ENCODE measurements at regions not wholly inside any gene's neighbourhood (a gene's known extent, or its start where the extent isn't known, plus 50 kb on each side); places are given as distances from the start of the nearest gene placed in this dataset.

- TF ChIP-seq EP300 (IDR thresholded peaks at IDR 0.05) (no peak), CTCF (IDR thresholded peaks at IDR 0.05) (no peak), POLR2A (IDR thresholded peaks at IDR 0.05; ENCODE audit: low read depth) (no peak), POLR2AphosphoS5 (IDR thresholded peaks at IDR 0.05) (no peak)
- 93% methylated on average over 1 of the region's 1 CpG for WGBS
- peaks cover 0 to 18% (median 5%) of the 10 kb centered on the region in 4 donors for H3K9me3 ChIP-seq
- intact Hi-C loops (cut with DNase I), result no loop called here
- no peaks in the 10 kb centered on the region for H3K27me3 ChIP-seq
- no peaks in the 10 kb centered on the region for H3K36me3 ChIP-seq
- H3K4me3 ChIP-seq, result no peak overlapping the region
- DNase-seq (ENCODE audit: extremely low spot score), result no peak
- no peak overlapping the region for H3K27ac ChIP-seq (replicated peaks in 1 of 4)
- H3K4me1 ChIP-seq, result no peaks in the 10 kb centered on the region
Observed at GRCh38 chr13:55869648-55870047, 1271.1 kb upstream of the PRR20A start.

- DNase-seq (ENCODE audit: extremely low spot score), result no peak
- Histone ChIP-seq H3K4me1 (no peaks in the 10 kb centered on the region), H3K27me3 (no peaks in the 10 kb centered on the region), H3K36me3 (no peaks in the 10 kb centered on the region), H3K9me3 (no peaks in the 10 kb centered on the region), H3K4me3 (no peak overlapping the region), H3K27ac (replicated peaks in 1 of 4) (no peak overlapping the region)
- no peak for TF ChIP-seq POLR2AphosphoS5 (IDR thresholded peaks at IDR 0.05)
- TF ChIP-seq CTCF (IDR thresholded peaks at IDR 0.05), result no peak
- no peak for TF ChIP-seq EP300 (IDR thresholded peaks at IDR 0.05)
- no peak for TF ChIP-seq POLR2A (IDR thresholded peaks at IDR 0.05; ENCODE audit: low read depth)
- intact Hi-C loops (cut with DNase I), result no loop called here
- 85% methylated on average over 1 of the region's 1 CpG for WGBS
Observed at GRCh38 chr13:55887561-55887960, 1253.2 kb upstream of the PRR20A start.

GRCh38 chr13:55893540-55893939 lies 1247.2 kb upstream of the PRR20A start:
- no peak overlapping the region for H3K27ac ChIP-seq (replicated peaks in 1 of 4)
- no peaks in the 10 kb centered on the region for H3K36me3 ChIP-seq
- no peak for TF ChIP-seq POLR2A (IDR thresholded peaks at IDR 0.05; ENCODE audit: low read depth)
- TF ChIP-seq POLR2AphosphoS5 (IDR thresholded peaks at IDR 0.05), result no peak
- no peak for TF ChIP-seq EP300 (IDR thresholded peaks at IDR 0.05)
- TF ChIP-seq CTCF (IDR thresholded peaks at IDR 0.05), result no peak
- H3K27me3 ChIP-seq, result no peaks in the 10 kb centered on the region
- intact Hi-C loops (cut with DNase I), result no loop called here
- no peak for DNase-seq (ENCODE audit: extremely low spot score)
- WGBS, result 63% methylated on average over 3 of the region's 3 CpGs
- H3K4me3 ChIP-seq, result no peak overlapping the region
- no peaks in the 10 kb centered on the region for H3K9me3 ChIP-seq
- H3K4me1 ChIP-seq, result no peaks in the 10 kb centered on the region

GRCh38 chr13:55937180-55937579 lies 1203.5 kb upstream of the PRR20A start:
- no peak overlapping the region for H3K4me3 ChIP-seq
- no peaks in the 10 kb centered on the region for H3K36me3 ChIP-seq
- H3K9me3 ChIP-seq, result no peaks in the 10 kb centered on the region
- no peak overlapping the region for H3K27ac ChIP-seq (replicated peaks in 1 of 4)
- intact Hi-C loops (cut with DNase I), result no loop called here
- no peak for DNase-seq (ENCODE audit: extremely low spot score)
- TF ChIP-seq EP300 (IDR thresholded peaks at IDR 0.05), result no peak
- H3K27me3 ChIP-seq, result no peaks in the 10 kb centered on the region
- 81% methylated on average over 5 of the region's 5 CpGs for WGBS
- no peaks in the 10 kb centered on the region for H3K4me1 ChIP-seq

GRCh38 chr13:55948175-55948574 lies 1192.5 kb upstream of the PRR20A start:
- H3K4me3 ChIP-seq, result no peak overlapping the region
- TF ChIP-seq POLR2AphosphoS5 (IDR thresholded peaks at IDR 0.05), result no peak
- TF ChIP-seq EP300 (IDR thresholded peaks at IDR 0.05), result no peak
- TF ChIP-seq CTCF (IDR thresholded peaks at IDR 0.05), result no peak
- TF ChIP-seq POLR2A (IDR thresholded peaks at IDR 0.05; ENCODE audit: low read depth), result no peak
- intact Hi-C loops (cut with DNase I), result no loop called here
- 73% methylated on average over 5 of the region's 5 CpGs for whole genome bisulfite sequencing
- no peaks in the 10 kb centered on the region for H3K27me3 ChIP-seq
- H3K27ac ChIP-seq (replicated peaks in 1 of 4), result no peak overlapping the region
- no peak for DNase-seq (ENCODE audit: extremely low spot score)
- H3K9me3 ChIP-seq, result no peaks in the 10 kb centered on the region
- no peaks in the 10 kb centered on the region for H3K36me3 ChIP-seq
- no peaks in the 10 kb centered on the region for H3K4me1 ChIP-seq

Measured in esophagus muscularis mucosa (tissue), 4 donors.